Astrocyte (in vitro differentiated cells and primary cell): ENCODE measurements at regions not wholly inside any gene's neighbourhood (a gene's known extent, or its start where the extent isn't known, plus 50 kb on each side); places are given as distances from the start of the nearest gene placed in this dataset.

ENCODE experiments used
- DNase-seq: peaks from one replicate; pipeline ENCODE4 v3.0.0-alpha.2; 2010; ENCODE audit warnings: low read depth
- FAIRE-seq: peaks from 2 replicates; lab custom pipeline; 2011; peaks lifted over from hg19 to GRCh38; lab: Jason Lieb, UNC
- H2AFZ ChIP-seq: 2 replicates; pipeline ENCODE4 v1.6.0; 2012; ENCODE audit warnings: low read depth, low read length, inconsistent platforms
- H3K27ac ChIP-seq: 2 replicates; pipeline ENCODE4 v1.5.1; 2011; ENCODE audit warnings: low read depth, low read length, inconsistent platforms
- H3K27me3 ChIP-seq: 2 replicates; pipeline ENCODE4 v1.6.0; 2011; ENCODE audit warnings: low read length, inconsistent platforms; ENCODE audit not compliant: insufficient read depth
- H3K36me3 ChIP-seq: 2 replicates; pipeline ENCODE4 v1.5.1; 2011; ENCODE audit warnings: low read length, inconsistent platforms; ENCODE audit not compliant: insufficient read depth
- H3K4me1 ChIP-seq: 2 replicates; pipeline ENCODE4 v1.5.1; 2011; ENCODE audit warnings: low read length, inconsistent platforms; ENCODE audit not compliant: insufficient read depth
- H3K4me2 ChIP-seq: 2 replicates; pipeline ENCODE4 v1.6.0; 2012; ENCODE audit warnings: low read length, inconsistent platforms
- H3K4me3 ChIP-seq: 2 replicates; pipeline ENCODE4 v1.5.1; 2011; ENCODE audit warnings: low read depth, mild to moderate bottlenecking, low read length, inconsistent platforms; ENCODE audit not compliant: insufficient read depth
- H3K79me2 ChIP-seq: 2 replicates; pipeline ENCODE4 v1.6.0; 2012; ENCODE audit warnings: mild to moderate bottlenecking, low read length, inconsistent platforms; ENCODE audit not compliant: insufficient read depth
- H3K9ac ChIP-seq: 2 replicates; pipeline ENCODE4 v1.6.0; 2012; ENCODE audit warnings: mild to moderate bottlenecking, low read length, inconsistent platforms
- H3K9me3 ChIP-seq: 2 replicates; pipeline ENCODE4 v1.5.1; 2012; ENCODE audit warnings: low read depth, mild to moderate bottlenecking, low read length, inconsistent platforms; ENCODE audit not compliant: insufficient read depth
- H4K20me1 ChIP-seq: 2 replicates; pipeline ENCODE4 v1.6.0; 2012; ENCODE audit warnings: low read length, inconsistent platforms; ENCODE audit not compliant: insufficient read depth
- H3K27ac Mint-ChIP-seq: one replicate; pipeline ENCODE4 v1.8.0; 2021; ENCODE audit warnings: mild to moderate bottlenecking, mixed read lengths; ENCODE audit not compliant: unreplicated experiment
- H3K27me3 Mint-ChIP-seq: one replicate; pipeline ENCODE4 v1.8.0; 2021; ENCODE audit warnings: low read depth, mixed read lengths; ENCODE audit not compliant: unreplicated experiment
- H3K36me3 Mint-ChIP-seq: one replicate; pipeline ENCODE4 v1.8.0; 2021; ENCODE audit warnings: low read depth, mixed read lengths; ENCODE audit not compliant: unreplicated experiment
- H3K4me1 Mint-ChIP-seq: one replicate; pipeline ENCODE4 v1.8.0; 2021; ENCODE audit warnings: low read depth, mixed read lengths; ENCODE audit not compliant: unreplicated experiment
- H3K4me3 Mint-ChIP-seq: one replicate; pipeline ENCODE4 v1.8.0; 2021; ENCODE audit warnings: mild to moderate bottlenecking, moderate library complexity, mixed read lengths; ENCODE audit not compliant: unreplicated experiment
- H3K9me3 Mint-ChIP-seq: one replicate; pipeline ENCODE4 v1.8.0; 2021; ENCODE audit warnings: mild to moderate bottlenecking, mixed read lengths; ENCODE audit not compliant: unreplicated experiment
- EZH2 ChIP-seq: IDR thresholded peaks from 2 replicates; pipeline ENCODE4 v1.6.1; 2012; ENCODE audit warnings: mild to moderate bottlenecking, low read length, inconsistent platforms; ENCODE audit not compliant: insufficient read depth
- TF ChIP-seq, protein P1 (sequence below): IDR thresholded peaks from 2 replicates; pipeline ENCODE4 v1.5.1; 2011; ENCODE audit warnings: low read depth, mild to moderate bottlenecking, inconsistent platforms, low read length, moderate library complexity; ENCODE audit not compliant: insufficient read depth

DNA sequence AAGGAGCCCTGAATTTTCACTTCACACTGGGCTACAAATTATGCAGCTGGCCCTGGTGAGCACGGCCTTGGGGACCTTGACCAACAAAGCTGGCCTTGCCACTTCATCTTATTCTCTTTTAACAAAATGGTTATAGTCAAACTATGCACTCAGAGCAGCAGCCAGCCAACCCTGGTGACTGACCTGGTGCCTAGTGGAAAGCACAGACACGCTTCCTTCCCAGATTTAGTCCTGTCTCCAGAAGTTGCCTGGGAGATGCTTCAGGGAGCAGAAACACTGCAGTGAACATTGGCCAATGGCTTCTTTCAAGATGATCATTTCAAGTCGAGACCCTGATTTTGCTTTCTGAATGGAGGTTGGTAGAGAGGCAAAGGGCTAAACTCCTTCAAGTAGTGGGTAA lies 249.3 kb downstream of the SIPA1L2 start:
- peaks cover 28% of the 10 kb centered on the region for H3K4me1 Mint-ChIP-seq
- H3K27ac Mint-ChIP-seq: no peak overlapping the region
- TF ChIP-seq EZH2: no peak
- TF ChIP-seq, protein P1, sequence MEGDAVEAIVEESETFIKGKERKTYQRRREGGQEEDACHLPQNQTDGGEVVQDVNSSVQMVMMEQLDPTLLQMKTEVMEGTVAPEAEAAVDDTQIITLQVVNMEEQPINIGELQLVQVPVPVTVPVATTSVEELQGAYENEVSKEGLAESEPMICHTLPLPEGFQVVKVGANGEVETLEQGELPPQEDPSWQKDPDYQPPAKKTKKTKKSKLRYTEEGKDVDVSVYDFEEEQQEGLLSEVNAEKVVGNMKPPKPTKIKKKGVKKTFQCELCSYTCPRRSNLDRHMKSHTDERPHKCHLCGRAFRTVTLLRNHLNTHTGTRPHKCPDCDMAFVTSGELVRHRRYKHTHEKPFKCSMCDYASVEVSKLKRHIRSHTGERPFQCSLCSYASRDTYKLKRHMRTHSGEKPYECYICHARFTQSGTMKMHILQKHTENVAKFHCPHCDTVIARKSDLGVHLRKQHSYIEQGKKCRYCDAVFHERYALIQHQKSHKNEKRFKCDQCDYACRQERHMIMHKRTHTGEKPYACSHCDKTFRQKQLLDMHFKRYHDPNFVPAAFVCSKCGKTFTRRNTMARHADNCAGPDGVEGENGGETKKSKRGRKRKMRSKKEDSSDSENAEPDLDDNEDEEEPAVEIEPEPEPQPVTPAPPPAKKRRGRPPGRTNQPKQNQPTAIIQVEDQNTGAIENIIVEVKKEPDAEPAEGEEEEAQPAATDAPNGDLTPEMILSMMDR: no peak

GRCh38 chr1:232380131-232380530 lies 249.8 kb downstream of the SIPA1L2 start:
- H3K9me3 Mint-ChIP-seq: no peaks in the 10 kb centered on the region
- H3K4me3 Mint-ChIP-seq: no peak overlapping the region
- H3K27ac ChIP-seq: no peak overlapping the region

More for the DNA sequence above, 249.3 kb downstream of the SIPA1L2 start:
- FAIRE-seq: no peak
- no peaks in the 10 kb centered on the region for H3K36me3 ChIP-seq
- H4K20me1 ChIP-seq: no peaks in the 10 kb centered on the region
- no peaks in the 10 kb centered on the region for H3K79me2 ChIP-seq
- no peak overlapping the region for H3K9ac ChIP-seq
- peaks cover 19% of the 10 kb centered on the region for H3K4me1 ChIP-seq
- H3K27me3 ChIP-seq: peaks cover 2% of the 10 kb centered on the region
- no peak overlapping the region for H3K4me3 Mint-ChIP-seq
- no peak for DNase-seq
- no peaks in the 10 kb centered on the region for H3K36me3 Mint-ChIP-seq
- H2AFZ ChIP-seq: no peak overlapping the region
- H3K4me2 ChIP-seq: no peak overlapping the region
- H3K4me3 ChIP-seq: no peak overlapping the region
- no peaks in the 10 kb centered on the region for H3K9me3 Mint-ChIP-seq
- no peaks in the 10 kb centered on the region for H3K9me3 ChIP-seq
- no peak overlapping the region for H3K27ac ChIP-seq
- H3K27me3 Mint-ChIP-seq: peaks cover 2% of the 10 kb centered on the region

GRCh38 chr1:232379063-232379434 lies 250.9 kb downstream of the SIPA1L2 start:
- Histone ChIP-seq H3K79me2 (no peaks in the 10 kb centered on the region), H3K9ac (no peak overlapping the region), H2AFZ (no peak overlapping the region), H3K27me3 (peaks cover 2% of the 10 kb centered on the region), H3K36me3 (no peaks in the 10 kb centered on the region), H3K4me2 (no peak overlapping the region), H3K4me3 (no peak overlapping the region), H4K20me1 (no peaks in the 10 kb centered on the region), H3K27ac (no peak overlapping the region), H3K4me1 (peaks cover 4% of the 10 kb centered on the region), H3K9me3 (no peaks in the 10 kb centered on the region)
- DNase-seq (no peak), FAIRE-seq (no peak)
- H3K4me1 Mint-ChIP-seq: peaks cover 16% of the 10 kb centered on the region
- H3K9me3 Mint-ChIP-seq: peaks cover 2% of the 10 kb centered on the region
- no peak overlapping the region for H3K4me3 Mint-ChIP-seq
- H3K27ac Mint-ChIP-seq: no peak overlapping the region
- H3K36me3 Mint-ChIP-seq: no peaks in the 10 kb centered on the region
- TF ChIP-seq EZH2: no peak
- TF ChIP-seq, protein P1: no peak
- peaks cover 3% of the 10 kb centered on the region for H3K27me3 Mint-ChIP-seq

More at GRCh38 chr1:232380131-232380530, 249.8 kb downstream of the SIPA1L2 start:
- Mint-ChIP-seq H3K27ac (no peak overlapping the region), H3K4me1 (peaks cover 25% of the 10 kb centered on the region), H3K36me3 (no peaks in the 10 kb centered on the region), H3K27me3 (peaks cover 3% of the 10 kb centered on the region)
- TF ChIP-seq EZH2: no peak
- TF ChIP-seq, protein P1: no peak
- Histone ChIP-seq H3K4me3 (no peak overlapping the region), H4K20me1 (no peaks in the 10 kb centered on the region), H3K9me3 (no peaks in the 10 kb centered on the region), H3K79me2 (no peaks in the 10 kb centered on the region), H3K4me1 (peaks cover 15% of the 10 kb centered on the region), H3K27me3 (peaks cover 2% of the 10 kb centered on the region), H3K36me3 (no peaks in the 10 kb centered on the region), H2AFZ (no peak overlapping the region), H3K4me2 (no peak overlapping the region), H3K9ac (no peak overlapping the region)
- DNase-seq (no peak), FAIRE-seq (no peak)
